ENCODE measurements at regions not wholly inside any gene's neighbourhood (a gene's known extent, or its start where the extent isn't known, plus 50 kb on each side); places are given as distances from the start of the nearest gene placed in this dataset.
A peak's percentile ranks its signal among the peaks of the same experiment; 100 is the strongest.
"Not testable (repeated sequence)": the region's sequence is repeated elsewhere in the genome, so short reads cannot be mapped to it uniquely, and the experiment has no call there.

DNA sequence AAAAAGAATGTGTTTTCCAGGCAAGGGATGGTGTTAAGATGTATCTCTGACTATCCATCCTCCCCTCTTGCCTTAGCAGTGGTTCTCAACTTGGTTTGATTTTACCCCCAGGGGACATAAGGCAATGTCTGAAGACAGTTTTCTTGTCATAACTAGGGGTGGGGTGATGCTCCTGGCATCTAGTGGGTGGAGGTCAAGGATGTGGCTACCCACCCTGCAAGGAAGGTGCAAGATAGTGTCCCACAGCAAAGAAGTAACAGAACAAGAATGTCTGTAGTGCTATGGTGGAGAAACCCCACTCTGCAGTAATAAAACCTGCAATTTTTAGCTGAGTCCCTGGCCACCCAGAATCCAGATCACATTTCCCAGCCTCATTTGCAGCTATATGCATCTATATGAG lies 81.2 kb upstream of the TBL1X start:
- no peak for DNase-seq (ENCODE audit: low spot score)

GRCh38 chrX:9388450-9388849 lies 76.4 kb upstream of the TBL1X start:
- DNase-seq (ENCODE audit: low spot score) = no peak

DNA sequence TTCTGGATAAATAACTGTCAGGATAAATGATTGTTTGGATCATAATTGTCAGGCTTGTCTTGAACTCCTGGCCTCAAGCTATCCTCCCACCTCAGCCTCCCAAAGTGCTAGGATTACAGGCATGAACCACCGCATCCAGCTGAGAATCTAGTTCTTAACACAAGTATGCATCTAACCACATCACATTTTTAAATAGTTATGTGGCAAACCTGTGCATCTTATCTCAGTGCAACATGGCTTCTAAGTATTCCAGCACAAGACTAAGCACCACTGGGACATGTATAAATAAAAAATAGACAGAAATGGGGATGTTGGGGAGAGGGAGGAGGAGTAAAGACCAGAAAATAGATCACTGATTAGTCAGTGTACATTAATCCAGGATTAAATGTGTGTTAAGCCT lies 74.7 kb upstream of the TBL1X start:
- DNase-seq (ENCODE audit: low spot score) = no peak

DNA sequence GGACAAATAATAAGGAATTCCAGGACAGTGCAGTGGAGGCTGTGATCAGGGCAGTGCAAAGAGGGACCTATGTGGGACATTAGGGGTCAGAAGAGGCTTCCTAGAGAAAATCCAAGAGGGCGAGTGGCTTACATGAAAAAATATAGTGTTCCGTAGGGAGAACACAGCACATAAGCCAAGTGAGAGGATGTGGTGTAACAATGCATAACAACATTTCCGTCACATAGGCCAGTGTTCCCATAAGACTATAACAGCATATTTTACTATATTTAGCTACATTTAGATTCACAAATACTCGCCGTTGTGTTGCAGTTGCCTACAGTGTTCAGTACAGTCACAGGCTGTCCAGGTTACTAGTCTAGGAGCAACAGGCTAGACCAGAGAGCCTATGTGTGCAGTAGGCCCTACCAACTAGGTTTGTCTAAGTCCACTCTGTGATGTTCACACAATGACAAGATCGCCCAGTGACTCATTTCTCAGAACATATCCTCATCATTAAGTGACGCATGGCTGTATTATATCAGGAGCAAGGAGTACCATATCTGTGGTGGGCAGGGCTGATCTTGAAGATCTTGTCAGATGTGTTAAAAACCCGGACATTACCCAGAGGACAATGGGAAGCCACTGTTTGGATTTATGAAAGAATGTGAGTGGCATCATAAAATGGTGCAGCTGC lies 74.0 kb upstream of the TBL1X start:
- no peak for DNase-seq (ENCODE audit: low spot score)

DNA sequence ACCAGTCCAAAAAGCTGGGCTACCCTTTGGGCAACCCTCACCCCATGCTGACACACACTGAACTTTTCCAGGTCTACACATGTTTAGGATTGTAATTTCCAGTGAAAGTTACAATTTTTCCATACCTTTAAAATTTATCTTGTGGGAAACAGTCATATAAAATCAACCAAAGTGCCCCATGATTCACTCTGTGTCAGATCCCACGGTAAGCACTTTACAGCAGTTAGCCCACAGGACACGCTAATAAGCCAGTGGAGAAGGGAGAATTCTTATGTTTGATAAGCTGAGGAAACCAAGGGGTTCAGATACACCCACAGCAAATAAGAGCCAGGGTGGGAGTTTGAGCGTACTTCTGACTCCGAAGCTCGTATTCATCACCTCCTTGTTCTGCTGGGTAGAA lies 72.4 kb upstream of the TBL1X start:
- no peak for DNase-seq (ENCODE audit: low spot score)

DNA sequence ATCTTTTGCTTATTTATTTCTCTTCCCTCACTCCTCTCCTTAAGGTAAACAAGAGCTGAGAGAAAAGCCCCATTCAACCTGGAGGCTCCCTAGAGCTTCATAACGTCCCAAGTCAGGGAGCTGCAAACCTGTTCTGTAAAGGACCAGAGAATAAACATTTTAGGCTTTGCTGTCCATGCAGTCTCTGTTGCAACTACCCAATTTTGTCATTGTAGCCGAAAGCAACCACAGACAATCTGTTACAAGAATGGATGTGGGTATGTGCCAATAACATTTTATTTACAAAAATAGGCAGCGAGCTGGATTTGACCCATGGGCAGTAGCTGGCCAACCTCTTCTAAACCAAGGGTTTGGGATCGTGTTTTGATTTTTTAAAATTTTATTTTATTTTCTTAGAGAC lies 71.3 kb upstream of the TBL1X start:
- DNase-seq (ENCODE audit: low spot score) = no peak

DNA sequence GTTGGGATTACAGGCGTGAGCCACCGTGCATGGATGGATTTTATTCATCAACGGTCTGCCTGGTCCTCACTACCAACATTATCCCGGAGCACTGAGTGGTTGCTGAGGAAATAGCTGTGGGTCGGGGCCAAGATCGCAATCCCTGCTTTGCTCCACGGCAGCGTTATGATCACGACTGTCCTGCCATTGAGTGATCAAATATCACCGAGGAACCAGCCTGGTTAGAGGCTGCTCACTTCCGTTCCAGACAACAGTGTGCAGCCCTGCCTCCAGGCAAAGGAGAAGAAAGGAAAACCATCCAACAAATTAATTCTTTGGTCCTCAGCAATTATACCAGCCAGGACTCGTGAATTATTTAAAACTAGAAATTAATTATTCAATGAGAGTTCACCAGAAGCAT lies 70.6 kb upstream of the TBL1X start:
- DNase-seq (ENCODE audit: low spot score) = no peak

DNA sequence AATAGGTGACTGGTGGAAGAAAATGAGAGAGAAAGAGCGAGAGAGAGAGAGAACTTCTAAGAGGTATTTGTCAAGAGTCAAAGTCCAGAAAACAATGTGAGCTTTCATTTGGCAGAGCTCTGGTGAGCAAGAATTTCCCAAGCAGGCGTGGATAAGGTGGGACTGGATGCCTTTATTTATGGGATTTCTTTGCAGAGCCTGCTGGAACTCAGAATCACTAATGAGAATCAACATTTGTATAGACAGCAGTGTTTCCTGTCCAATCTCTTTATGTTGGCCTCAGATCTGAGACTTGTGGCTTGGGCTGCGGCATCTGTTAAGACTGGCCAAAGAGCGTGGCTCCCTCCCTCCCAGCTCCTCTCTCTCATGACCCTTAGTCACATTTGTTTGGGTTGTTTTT lies 67.9 kb upstream of the TBL1X start:
- DNase-seq (ENCODE audit: low spot score) = peak; percentile 77

- DNase-seq (ENCODE audit: low spot score) = no peak
Measured at GRCh38 chrX:9401051-9401450, 63.8 kb upstream of the TBL1X start.

DNA sequence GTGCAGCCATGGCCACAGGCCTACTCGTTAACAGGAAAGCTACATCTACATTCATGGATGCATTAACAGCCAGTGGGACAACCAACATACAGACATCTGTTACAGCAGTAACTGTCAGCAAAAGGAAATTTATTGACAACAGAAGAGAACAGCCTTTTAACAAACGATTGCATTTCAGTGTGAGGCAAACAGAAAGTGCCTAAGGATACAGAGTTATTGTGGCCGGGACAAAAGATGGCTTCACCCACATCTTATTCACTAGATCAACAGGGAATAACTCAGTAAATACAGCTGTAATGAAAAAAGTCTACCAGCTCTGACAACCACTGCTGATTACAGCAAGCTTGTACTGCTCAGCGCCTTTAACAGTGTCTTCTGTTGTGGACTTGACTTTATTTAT lies 61.5 kb upstream of the TBL1X start:
- no peak for DNase-seq (ENCODE audit: low spot score)

GRCh38 chrX:9405635-9406034 lies 59.2 kb upstream of the TBL1X start:
- not testable (repeated sequence) for DNase-seq (ENCODE audit: low spot score)

DNA sequence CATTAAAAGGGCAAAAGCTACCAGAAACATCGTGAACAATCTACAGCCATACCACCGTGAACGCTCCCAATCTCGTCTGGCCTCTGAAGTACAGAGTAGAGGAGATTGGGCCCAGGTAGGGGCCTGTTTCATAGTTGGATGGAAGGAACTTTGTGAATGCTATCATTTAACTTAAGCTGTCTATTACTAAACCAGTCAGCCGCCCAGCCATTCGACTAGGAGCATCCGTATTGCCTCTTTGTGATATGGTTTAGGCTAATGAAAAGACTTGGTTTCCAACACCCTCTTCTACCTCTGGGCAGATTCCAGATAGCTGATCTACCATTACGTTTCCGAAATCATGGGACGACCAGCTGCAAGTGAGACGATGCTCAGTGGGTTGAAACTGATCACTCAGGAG lies 54.0 kb upstream of the TBL1X start:
- not testable (repeated sequence) for DNase-seq (ENCODE audit: low spot score)

- not testable (repeated sequence) for DNase-seq (ENCODE audit: low spot score)
Measured at GRCh38 chrX:9411682-9412081, 53.2 kb upstream of the TBL1X start.

DNA sequence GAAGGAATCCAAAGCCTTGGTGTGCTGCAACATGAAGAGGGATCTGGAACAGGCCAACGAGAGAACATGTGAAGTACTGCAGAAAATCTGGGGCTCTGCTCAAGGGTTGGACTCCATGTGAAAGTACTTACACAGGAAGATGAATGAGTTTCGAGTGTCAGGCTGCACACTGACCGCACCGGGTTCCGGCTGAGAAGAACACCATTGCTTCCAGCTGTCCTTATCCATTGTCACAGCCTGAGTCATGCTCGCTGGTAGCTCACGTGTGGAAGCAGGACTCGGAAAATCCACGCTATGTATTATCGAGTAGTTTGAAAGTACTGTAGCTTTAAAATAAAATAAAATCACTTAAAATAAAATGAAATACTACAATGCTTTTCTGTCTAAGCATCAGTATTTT lies 50.4 kb upstream of the TBL1X start:
- no peak for DNase-seq (ENCODE audit: low spot score)

All from COLO829 (cell line).